Fibroblast of skin of abdomen (primary cell): ENCODE measurements at regions not wholly inside any gene's neighbourhood (a gene's known extent, or its start where the extent isn't known, plus 50 kb on each side); places are given as distances from the start of the nearest gene placed in this dataset.
"Not testable (repeated sequence)": the region's sequence is repeated elsewhere in the genome, so short reads cannot be mapped to it uniquely, and the experiment has no call there.

Experiments
- DNase-seq: peaks from one replicate; pipeline ENCODE4 v3.0.0-alpha.2; 2013

GRCh38 chr1:96558635-96559034 lies 162.9 kb upstream of the PTBP2 start:
- no peak for DNase-seq

GRCh38 chr1:96559181-96559580 lies 162.4 kb upstream of the PTBP2 start:
- DNase-seq = no peak

GRCh38 chr1:96559707-96560596 lies 161.6 kb upstream of the PTBP2 start:
- DNase-seq = peak; percentile 98

GRCh38 chr1:96562094-96562493 lies 159.5 kb upstream of the PTBP2 start:
- no peak for DNase-seq

- DNase-seq = not testable (repeated sequence)
These were observed 157.2 kb upstream of the PTBP2 start for GRCh38 chr1:96564401-96564800.

- no peak for DNase-seq
These were observed 156.0 kb upstream of the PTBP2 start for GRCh38 chr1:96565546-96565945.

- no peak for DNase-seq
These were observed 152.9 kb upstream of the PTBP2 start for GRCh38 chr1:96568639-96569038.

- no peak for DNase-seq
These were observed 152.3 kb upstream of the PTBP2 start for GRCh38 chr1:96569288-96569687.

GRCh38 chr1:96579636-96580035 lies 141.9 kb upstream of the PTBP2 start:
- DNase-seq = no peak

- no peak for DNase-seq
These were observed 140.7 kb upstream of the PTBP2 start for GRCh38 chr1:96580920-96581319.

- DNase-seq = no peak
These were observed 139.8 kb upstream of the PTBP2 start for GRCh38 chr1:96581772-96582171.

GRCh38 chr1:96583903-96584302 lies 137.7 kb upstream of the PTBP2 start:
- DNase-seq = no peak

- DNase-seq = no peak
These were observed 134.4 kb upstream of the PTBP2 start for GRCh38 chr1:96587222-96587621.

GRCh38 chr1:96588416-96588995 lies 133.1 kb upstream of the PTBP2 start:
- DNase-seq = no peak

GRCh38 chr1:96595530-96595929 lies 126.1 kb upstream of the PTBP2 start:
- DNase-seq = not testable (repeated sequence)

- peak; percentile 9 for DNase-seq
These were observed 125.2 kb upstream of the PTBP2 start for GRCh38 chr1:96596226-96596922.

GRCh38 chr1:96597218-96597617 lies 124.4 kb upstream of the PTBP2 start:
- no peak for DNase-seq

- DNase-seq = no peak
These were observed 123.0 kb upstream of the PTBP2 start for GRCh38 chr1:96598416-96599168.

- DNase-seq = not testable (repeated sequence)
These were observed 117.0 kb upstream of the PTBP2 start for GRCh38 chr1:96604620-96605019.

GRCh38 chr1:96617375-96617774 lies 104.2 kb upstream of the PTBP2 start:
- DNase-seq = not testable (repeated sequence)

GRCh38 chr1:96632045-96632664 lies 89.4 kb upstream of the PTBP2 start:
- no peak for DNase-seq

GRCh38 chr1:96633695-96634094 lies 87.9 kb upstream of the PTBP2 start:
- no peak for DNase-seq
